NCI-H2029 treated with DMSO at 0.1 percent for 48 hours (cell line): ENCODE measurements at regions not wholly inside any gene's neighbourhood (a gene's known extent, or its start where the extent isn't known, plus 50 kb on each side); places are given as distances from the start of the nearest gene placed in this dataset.
"Not testable (repeated sequence)": the region's sequence is repeated elsewhere in the genome, so short reads cannot be mapped to it uniquely, and the experiment has no call there.

Experiments
- DNase-seq: peaks from one replicate; lab custom pipeline; 2025; lab: John Stamatoyannopoulos, UW

GRCh38 chr2:166831930-166832329, 56.4 kb upstream of the XIRP2 start:
- no peak for DNase-seq

- DNase-seq = no peak
Observed at GRCh38 chr2:166825914-166826313, 62.4 kb upstream of the XIRP2 start.

GRCh38 chr2:166814335-166814734, 73.9 kb upstream of the XIRP2 start:
- no peak for DNase-seq

GRCh38 chr2:166812166-166812891, 76.0 kb upstream of the XIRP2 start:
- DNase-seq = no peak

- no peak for DNase-seq
Observed at GRCh38 chr2:166805753-166806152, 82.5 kb upstream of the XIRP2 start.

GRCh38 chr2:166803373-166804000, 84.8 kb upstream of the XIRP2 start:
- no peak for DNase-seq

- DNase-seq = no peak
Observed at GRCh38 chr2:166802475-166802874, 85.8 kb upstream of the XIRP2 start.

GRCh38 chr2:166792808-166793207, 95.5 kb upstream of the XIRP2 start:
- no peak for DNase-seq

GRCh38 chr2:166786707-166787106, 101.6 kb upstream of the XIRP2 start:
- no peak for DNase-seq

GRCh38 chr2:166784296-166784946, 103.9 kb upstream of the XIRP2 start:
- DNase-seq = peak; percentile 82

- no peak for DNase-seq
Observed at GRCh38 chr2:166775176-166775575, 113.1 kb upstream of the XIRP2 start.

- DNase-seq = no peak
Observed at GRCh38 chr2:166773308-166773949, 114.9 kb upstream of the XIRP2 start.

GRCh38 chr2:166768393-166769123, 119.7 kb upstream of the XIRP2 start:
- no peak for DNase-seq

GRCh38 chr2:166766769-166767322, 121.4 kb upstream of the XIRP2 start:
- DNase-seq = not testable (repeated sequence)

GRCh38 chr2:166766220-166766619, 122.1 kb upstream of the XIRP2 start:
- DNase-seq = no peak

GRCh38 chr2:166765141-166765540, 123.1 kb upstream of the XIRP2 start:
- DNase-seq = no peak

GRCh38 chr2:166764702-166765101, 123.6 kb upstream of the XIRP2 start:
- no peak for DNase-seq

- DNase-seq = no peak
Observed at GRCh38 chr2:166764216-166764615, 124.1 kb upstream of the XIRP2 start.

GRCh38 chr2:166762746-166763145, 125.5 kb upstream of the XIRP2 start:
- DNase-seq = no peak

GRCh38 chr2:166758956-166759355, 129.3 kb upstream of the XIRP2 start:
- DNase-seq = no peak

- DNase-seq = no peak
Observed at GRCh38 chr2:166750624-166751023, 137.7 kb upstream of the XIRP2 start.

- not testable (repeated sequence) for DNase-seq
Observed at GRCh38 chr2:166744117-166744516, 144.2 kb upstream of the XIRP2 start.
